Right forelimb (tissue), 1 donor: ENCODE measurements at regions not wholly inside any gene's neighbourhood (a gene's known extent, or its start where the extent isn't known, plus 50 kb on each side); places are given as distances from the start of the nearest gene placed in this dataset.
"Not testable (repeated sequence)": the region's sequence is repeated elsewhere in the genome, so short reads cannot be mapped to it uniquely, and the experiment has no call there.

Experiments
- DNase-seq: peaks from one replicate; pipeline ENCODE4 v3.0.0-alpha.2; 2018

DNA sequence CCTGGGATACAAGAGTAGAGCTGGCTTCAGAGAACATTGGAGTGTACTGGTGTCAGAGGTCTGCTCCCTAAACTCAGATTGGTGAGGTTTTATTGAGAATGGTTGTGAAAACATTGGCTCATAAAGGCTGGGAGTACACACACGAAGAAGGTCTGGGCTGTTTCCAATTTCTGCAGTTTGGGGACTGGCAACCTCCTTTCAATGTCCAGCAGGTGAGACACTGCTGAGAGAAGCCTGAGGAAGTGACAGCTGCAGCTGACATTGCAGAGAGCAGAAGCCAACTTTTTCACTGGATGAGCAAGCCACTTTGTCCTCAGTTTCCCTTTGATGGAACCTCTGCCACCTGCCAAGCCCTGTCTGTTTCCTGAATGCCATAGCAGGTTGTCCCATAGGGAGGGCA, 346.6 kb upstream of the SPRED2 start:
- no peak for DNase-seq

DNA sequence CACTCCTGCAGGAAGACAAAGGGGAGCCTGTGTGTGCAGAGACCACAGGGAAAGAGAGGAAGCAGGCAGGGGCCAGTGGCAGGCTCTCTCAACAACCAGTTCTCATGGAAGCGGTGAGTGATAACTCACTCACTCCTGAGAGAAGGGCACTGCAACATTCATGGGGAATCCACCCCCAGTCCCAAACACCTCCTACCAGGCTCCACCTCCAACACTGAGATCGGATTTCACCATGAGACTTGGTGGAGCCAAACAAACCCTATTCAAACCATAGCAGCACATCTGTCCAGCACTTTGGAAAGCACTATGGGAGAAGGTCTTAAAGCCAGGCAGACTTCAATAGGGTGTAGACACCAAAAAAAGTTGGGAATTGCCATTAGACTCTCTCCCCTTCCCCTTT, 345.7 kb upstream of the SPRED2 start:
- no peak for DNase-seq

DNA sequence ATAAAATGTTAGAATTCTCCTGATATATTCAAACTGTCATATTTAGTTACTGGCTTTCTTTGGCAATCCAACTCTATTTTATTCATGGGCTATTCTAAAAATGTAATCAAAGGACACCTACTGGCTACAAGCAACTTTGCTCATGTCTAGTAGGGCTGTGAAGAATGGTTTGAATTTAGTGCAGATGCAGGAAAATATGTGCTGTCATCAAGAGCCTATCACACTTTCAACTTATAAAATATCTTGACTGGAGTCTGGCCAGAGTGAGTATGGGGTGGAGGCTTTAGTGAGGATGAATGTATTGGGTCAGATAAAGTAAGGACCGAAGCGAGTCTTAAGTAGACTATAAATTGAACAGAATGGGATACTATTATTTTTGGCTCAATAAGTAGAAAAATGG, 343.4 kb upstream of the SPRED2 start:
- DNase-seq = no peak

DNA sequence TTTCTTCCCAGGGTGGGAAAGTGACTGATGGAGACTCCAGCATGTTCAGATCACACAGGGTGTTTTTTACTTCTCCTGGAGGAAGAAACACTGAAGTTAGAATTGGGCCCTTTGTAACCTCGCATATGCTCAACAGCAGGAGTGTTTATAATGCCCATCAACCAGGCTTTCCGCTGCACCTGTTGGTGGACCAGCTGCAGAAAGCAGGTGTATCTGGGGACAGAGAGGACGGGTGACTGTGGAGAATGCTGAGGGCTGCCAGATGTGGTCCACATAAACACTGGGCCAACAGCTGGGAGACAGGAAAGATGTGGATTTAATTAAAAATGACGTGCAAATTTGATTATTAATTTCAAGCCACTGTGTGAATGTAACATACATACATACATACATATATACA, 335.5 kb upstream of the SPRED2 start:
- no peak for DNase-seq

DNA sequence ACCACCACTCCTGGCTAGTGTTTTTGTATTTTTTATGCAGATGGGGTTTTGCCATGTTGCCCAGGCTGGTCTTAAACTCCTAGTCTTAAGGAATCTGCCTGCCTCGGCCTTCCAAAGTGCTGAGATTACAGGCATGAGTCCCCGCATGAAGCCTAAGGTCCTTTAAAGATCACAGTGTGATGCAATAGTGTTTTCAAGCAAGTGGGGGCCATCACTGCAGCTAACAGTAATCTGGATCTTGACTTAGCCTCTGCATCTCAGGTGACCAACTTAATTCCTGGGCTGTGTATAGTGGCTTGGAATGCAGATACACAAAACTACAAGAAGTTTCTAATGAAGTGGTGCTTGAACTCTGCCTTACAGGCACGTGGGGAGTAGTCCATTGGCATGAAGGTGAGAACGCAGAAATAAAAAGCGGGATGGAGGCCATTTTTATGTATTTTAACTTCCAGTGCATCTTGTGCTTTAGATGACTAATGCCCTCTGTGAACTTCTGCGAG, 334.4 kb upstream of the SPRED2 start:
- DNase-seq = no peak

DNA sequence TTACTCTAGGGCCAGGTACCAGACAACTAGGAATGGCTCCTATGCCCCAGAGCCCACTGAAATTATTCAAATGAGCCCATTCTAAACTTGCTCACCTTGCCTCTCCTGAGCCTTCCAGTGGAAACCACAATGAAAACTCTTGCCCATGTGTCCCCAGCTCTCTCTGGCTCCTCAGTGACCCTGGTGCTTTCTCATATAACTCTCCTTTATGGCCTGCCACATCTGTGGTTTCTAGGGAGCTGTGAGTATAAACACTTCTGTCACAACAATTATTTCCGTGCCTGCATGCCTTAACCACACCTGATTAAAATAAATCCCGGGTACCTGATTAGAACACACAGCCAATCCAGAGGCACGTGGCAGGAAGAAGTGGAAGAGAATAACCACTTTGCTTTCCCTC, 333.0 kb upstream of the SPRED2 start:
- no peak for DNase-seq

DNA sequence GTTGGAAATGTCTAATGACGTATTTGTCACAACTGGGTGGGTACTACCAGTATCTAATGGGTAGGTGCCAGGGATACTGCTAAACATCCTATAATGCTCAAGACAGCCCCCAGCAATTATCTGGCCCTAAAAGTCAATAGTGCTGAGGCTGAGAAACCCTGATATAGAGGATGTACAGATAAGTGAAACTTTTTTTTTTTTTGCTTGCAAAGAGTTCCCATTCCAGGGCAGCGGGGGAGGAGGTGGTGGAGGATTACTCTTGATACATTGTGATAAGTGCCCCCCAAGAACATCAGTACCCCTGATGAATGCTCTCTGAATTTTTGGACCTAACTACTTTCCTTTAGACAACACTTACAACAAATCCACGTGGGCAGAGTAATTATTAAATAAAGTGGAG, 329.7 kb upstream of the SPRED2 start:
- no peak for DNase-seq

DNA sequence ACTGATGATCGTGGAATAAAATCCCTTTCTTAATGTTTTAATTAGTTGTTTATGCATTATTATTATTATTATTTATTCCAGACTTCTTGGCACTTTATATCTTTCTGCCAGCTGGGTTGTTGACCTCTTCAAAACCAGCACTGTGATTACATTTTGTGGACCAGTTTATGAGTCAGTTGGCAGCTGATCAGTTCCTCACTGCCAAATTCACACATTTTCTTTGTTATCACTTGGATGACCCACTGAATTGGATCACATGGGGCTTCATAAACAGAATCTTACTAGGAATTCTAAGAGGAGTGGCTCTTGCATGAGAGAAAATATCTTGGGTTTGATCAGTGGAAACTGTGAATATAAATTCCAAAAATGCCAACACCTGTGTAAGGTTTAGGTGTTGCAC, 321.8 kb upstream of the SPRED2 start:
- no peak for DNase-seq

DNA sequence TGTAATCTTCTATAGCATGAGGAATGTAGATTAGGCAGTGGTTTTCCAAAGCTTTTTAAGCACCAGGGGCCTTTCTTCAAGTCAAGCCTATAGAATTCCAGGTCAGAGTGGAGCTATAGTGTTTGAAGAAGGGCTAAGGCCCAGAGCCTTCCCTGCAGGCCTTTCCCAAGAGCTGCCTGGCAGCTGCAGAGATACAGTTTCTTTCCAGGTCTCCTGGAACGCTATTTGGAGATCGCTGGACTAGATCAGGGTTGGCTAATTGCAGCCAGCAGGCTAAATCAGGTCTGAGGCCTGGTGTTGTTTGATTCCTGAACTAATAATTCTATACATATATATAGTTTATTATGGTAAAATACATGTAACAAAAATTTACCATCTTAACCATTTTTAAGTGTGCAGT, 319.0 kb upstream of the SPRED2 start:
- DNase-seq = no peak

DNA sequence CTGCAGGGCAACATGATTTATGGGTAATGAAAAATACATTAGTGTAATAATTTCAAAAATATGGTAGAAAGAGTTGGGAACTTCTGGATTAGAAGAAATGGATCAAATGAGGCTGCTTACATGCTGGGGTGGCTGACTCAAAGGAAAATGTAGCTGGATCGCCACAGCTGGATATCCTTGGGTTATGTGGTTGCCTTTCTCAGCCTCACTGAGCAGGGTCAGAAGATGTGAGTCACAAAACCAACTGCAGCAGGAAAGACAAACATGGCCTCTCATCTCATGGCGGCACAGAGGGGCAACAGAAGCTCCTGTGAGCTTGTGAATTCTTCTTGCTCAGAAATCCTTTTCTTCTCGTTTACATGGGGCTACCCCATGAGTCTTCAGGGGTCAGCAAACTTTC, 317.1 kb upstream of the SPRED2 start:
- no peak for DNase-seq

DNA sequence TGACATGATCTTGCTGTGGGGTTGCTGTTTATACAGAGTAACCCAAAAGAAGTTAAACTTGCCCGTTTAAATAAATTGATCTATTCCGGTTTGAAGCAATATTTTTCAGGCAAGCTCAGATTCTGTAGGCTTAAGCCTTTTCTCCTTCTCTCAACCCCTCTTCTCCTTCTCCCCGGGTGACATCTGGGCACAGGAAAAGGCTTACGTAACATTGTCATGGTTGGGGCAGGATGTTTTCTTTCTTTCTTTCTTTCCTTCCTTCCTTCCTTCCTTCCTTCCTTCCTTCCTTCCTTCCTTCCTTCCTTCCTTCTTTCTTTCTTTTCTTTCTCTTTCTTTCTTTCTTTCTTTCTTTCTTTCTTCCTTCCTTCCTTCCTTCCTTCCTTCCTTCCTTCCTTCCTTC, 315.5 kb upstream of the SPRED2 start:
- DNase-seq = not testable (repeated sequence)

DNA sequence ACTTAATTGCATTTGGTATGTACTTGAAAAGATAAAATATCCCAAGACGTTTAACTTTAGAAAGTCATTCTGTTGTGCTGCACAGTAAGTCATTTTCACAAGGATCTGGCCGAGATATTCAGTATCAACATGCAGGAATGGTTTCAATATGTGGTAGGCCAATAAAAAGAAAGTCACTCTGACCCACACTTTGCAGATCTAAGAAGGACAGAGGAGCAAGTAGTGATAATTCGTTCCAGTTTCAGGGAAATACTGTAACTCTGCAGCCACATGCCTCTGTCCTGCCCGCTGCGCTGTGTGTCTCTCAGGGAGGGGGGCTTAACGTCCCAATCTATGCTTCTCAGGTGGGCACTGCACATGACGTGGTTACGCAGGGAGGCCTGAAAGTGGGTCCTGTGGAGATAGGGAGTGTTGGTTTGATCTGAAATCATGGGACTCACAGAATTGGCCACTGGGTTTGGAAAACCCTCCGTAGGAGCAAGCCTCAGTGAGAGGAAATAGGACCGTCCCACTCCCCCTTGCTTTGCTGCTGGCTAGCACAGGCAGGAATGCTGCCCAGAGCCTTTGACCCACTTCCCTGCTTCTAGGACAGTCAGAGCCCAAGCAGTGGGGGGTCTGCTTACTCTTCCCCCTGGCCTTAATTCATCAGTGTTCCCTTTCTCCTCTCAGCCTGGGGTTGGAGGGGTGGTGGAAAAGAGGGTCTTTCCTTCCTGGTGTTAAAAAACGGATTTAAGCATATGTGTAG, 314.7 kb upstream of the SPRED2 start:
- DNase-seq = peak; percentile 50

DNA sequence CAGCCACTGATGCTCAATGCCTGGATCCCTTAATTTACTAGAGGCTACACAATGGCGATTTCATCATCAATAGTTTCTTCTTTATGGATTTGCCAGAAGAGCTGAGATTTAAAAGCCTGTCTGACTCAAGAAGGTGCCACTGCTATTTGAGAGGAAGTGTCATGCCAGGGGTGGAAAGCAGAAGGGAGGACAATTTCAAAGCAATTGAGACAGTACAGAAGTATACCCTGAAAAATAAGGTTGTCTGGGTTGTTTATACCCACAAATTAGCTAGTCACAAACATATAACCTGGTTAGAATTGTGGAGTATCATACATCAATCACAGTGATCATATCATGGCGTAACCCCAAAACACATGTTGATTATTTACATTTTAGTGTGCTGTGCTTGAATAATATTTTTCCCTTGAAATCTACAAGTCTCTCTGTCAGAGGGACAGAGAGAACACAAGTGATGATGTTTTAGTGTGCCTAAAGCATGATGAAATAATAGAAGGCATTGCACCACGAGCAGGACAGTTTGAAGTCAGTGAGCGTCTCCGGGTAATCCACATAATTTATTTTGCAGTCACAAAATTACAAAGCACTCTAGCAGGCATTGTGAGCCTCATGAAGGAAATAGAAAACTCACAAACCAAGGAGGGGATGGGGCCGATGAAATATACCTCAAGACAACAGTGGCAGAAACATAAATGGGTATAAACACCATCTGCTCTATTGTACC, 312.2 kb upstream of the SPRED2 start:
- DNase-seq = no peak

DNA sequence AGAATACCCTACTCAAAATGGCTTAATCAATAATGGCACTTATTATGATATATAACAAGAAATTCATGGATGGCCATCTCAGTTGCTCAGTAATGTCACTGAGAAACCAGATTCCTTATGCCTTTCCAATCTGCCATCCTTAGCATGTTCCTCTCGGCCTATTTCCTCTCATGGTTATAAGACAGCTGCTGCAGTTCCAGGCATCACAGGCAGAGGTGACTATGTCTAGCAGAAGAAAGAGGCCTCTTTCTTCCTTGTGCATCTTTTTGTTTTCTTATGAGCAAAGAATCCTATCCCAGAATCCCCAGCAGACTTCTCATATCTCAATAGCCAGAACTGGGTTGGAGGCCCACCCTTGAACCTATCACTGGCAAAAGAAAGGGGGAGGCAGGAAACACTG, 310.6 kb upstream of the SPRED2 start:
- no peak for DNase-seq

DNA sequence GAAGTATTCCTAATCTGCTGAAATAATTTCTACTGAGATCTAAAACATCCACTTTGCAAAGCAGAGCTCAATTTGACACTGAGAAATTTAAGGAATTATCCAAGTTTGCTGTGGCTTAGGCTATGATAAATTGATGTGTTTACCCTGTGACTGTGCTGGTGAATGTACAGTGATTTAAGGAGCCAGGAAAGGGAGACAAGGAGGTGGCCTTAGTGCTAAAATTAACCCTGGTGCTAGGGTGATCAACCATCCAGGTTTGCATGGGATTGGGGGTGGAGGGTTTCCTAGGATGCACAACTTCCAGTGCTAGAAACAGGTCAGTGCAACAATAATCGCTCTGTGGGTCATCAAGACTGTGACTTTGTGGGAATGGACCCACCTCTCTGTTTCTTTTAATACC, 307.5 kb upstream of the SPRED2 start:
- DNase-seq = no peak

DNA sequence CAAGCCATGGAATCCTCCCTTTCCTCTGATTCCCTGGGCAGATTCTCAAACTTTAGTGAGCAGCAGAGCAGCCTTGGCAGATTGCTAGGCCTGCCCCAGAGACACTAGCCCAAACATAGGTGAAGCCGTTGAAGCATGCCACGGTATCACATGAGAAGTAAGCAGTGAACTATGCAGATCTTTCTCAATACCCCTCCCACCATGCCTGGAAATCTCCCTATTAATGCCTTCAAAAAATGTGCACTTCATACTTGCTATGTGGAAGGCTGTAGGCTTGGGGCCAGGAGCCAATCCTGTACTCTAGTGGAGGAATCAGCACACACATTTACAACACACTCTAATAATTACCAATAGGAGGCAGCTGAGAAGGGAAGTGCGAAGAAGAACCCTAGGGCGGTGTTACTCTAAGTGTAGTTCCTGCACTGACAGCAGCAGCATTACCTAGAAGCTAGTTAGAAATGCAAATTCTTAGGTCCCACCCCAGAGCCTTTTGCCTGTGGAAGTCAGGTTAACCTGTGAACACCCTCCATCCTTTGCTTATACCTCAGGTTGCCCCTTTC, 305.1 kb upstream of the SPRED2 start:
- no peak for DNase-seq

DNA sequence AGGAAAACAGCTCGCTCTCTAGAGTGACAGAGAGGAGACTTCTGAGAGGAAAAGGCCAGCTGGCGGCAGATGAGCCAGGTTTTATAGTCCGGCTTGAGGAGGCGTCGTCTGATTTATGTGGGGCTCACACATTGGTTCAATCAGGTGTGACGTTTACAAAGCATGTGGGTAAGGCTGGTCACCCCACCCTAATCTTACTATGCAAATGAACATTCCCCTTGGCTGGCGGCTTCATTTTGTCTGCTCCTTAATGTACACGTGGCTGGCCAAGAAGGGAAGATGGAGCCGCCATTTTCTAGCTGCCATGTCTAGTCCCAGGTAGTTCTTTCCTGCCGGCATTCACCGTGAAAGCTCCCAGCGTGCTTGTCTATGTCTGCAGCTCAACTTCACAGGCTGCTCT, 299.1 kb upstream of the SPRED2 start:
- DNase-seq = no peak

DNA sequence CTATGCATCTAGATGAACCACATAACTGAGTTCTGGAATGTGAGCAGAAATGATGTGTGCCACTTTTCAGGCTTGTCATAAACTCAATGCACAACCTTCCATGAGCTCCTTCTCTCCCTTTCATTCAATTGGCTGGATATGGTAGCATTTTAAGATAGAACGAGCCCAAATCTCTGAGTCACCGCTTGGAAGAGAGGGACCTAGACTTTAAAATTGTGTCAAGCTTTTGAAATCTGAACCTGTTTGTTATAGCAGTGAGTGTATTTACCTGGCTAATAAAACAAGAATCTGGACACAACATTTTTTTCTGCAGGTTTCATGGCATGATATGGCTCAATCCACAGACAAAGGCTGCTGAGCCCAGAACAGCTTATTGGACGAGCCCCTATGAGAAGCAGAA, 297.8 kb upstream of the SPRED2 start:
- DNase-seq = no peak

DNA sequence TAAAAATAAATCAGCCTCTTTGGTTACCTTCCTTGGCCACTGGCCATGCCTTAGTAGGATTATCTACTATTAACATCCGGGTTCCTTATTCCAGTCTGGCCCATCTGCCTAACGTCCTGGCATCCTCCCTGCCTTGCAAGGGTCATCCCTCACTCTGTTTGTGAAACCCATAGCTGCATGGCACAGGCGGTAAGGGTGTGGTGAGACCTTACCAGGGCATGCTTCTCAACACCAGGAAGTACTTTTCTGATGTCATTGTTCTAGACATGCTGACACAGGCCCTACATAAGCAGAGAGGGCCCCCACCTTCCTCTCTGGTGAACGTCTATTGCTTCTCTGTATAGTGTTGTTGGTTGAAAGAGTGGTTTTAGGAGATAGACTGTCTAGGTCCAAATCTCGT, 296.8 kb upstream of the SPRED2 start:
- no peak for DNase-seq

DNA sequence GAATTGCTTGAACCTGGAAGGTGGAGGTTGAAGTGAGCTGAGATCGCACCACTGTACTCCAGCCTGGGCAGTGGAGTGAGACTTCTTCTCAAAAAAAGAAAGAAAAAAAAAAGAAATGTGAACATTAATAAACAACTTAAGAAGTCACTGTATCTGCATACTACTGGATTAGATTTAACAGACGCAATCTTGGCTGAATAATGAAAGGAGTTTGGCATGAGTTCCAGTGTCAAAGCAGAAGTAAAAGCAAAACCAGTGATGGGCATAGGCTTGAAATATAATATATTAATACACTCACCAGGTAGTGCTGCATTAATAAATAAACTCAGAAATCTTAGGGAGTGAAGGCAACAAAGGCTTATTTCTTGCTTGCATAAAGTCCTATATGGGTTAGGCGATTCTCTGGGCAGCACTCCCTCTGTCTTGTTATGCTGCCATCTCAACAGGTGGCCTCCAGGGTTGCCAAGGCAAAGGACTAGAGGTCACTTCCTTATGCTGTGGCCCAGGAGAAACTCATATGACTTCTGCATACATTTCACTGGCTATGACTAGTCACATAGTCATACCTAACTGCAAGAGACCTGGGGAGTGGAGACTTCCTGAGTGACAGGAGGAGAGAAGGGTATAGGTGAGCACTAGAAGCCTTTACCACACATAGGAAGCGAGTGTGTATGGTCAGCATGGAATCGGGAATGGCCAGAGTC, 296.2 kb upstream of the SPRED2 start:
- DNase-seq = no peak

DNA sequence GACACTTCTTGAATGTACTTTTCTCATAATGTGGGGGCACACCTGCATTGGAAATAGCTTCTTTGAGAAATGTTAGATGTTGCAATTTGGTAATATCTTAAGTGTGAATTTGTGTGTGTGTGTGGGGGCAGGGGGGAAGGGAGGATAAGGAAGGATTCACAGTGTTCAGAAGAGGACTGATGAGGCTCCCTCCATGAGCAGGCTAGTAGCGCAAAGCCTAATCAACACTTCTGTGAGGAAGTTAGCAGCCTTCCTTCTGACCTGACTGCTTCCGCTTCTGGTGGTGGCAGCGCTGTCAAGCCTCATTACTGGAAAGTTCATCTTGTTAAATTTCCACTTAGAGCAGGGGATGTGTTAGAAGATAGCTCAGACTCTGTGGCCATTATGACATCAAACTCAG, 295.4 kb upstream of the SPRED2 start:
- DNase-seq = no peak

DNA sequence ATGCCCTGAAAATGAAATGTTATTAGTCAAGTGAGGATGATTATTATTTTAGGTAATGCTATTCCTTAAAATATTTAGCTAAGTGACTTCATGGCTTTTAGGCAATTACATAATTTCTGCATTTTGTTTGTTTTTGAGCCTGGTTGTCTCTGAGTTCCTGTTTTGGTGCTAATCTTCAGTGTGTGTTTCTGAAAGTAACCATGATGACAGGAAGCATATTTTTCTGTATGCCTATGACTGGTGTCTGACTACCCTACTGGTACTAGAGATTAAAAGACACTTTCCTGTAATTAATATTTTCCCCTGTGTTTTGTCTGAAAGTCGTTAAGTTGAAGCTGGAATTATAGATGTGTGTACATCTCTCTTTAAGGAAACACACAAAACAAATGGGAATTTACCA, 295.0 kb upstream of the SPRED2 start:
- DNase-seq = no peak

DNA sequence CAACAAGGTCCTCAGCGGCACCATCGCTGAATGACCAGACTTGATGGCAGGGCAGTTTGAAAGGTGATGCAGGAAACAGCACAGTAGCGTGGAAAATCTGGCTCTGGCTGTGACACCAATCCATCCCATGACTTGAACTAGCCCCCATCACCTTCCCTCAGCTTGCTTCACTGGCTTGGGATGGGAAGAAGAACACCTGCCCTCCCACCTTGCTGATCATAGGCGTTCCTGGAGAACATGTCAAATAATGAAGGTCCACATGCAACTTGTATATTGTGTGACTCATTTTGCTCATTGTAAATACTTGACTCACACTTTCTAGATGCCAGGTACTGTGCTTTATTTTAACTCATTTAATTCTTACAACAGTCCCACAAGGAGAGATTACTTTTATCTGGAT, 292.4 kb upstream of the SPRED2 start:
- DNase-seq = no peak

DNA sequence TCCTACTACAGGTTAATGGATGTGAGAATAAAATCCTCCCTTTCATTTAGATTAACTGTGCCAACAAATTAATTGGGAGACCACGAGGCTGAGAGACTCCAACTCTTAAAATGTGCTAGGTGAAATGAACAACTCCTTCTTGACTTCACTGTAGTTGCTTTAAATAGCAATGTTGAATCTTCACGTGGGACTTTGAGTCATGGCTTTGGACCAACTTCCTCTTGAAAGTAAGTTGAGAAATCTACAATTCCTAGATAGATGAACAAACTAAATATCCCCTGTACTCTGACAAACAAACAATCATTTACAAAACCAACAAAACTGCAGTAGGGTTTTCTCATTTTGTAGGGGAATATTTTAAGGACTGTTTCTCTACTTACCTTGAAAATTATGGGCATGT, 291.9 kb upstream of the SPRED2 start:
- DNase-seq = no peak
